Endothelial cell (in vitro differentiated cells): ENCODE measurements at regions not wholly inside any gene's neighbourhood (a gene's known extent, or its start where the extent isn't known, plus 50 kb on each side); places are given as distances from the start of the nearest gene placed in this dataset.
A peak's percentile ranks its signal among the peaks of the same experiment; 100 is the strongest.

Source experiments
- DNase-seq: peaks from one replicate; pipeline ENCODE4 v3.0.0; 2021; ENCODE audit warnings: low spot score
- H3K27ac Mint-ChIP-seq: one replicate; pipeline ENCODE4 v1.8.0; 2021; ENCODE audit warnings: mixed read lengths, inconsistent platforms; ENCODE audit not compliant: unreplicated experiment
- H3K27me3 Mint-ChIP-seq: one replicate; pipeline ENCODE4 v1.8.0; 2021; ENCODE audit warnings: mild to moderate bottlenecking, moderate library complexity, mixed read lengths, inconsistent platforms; ENCODE audit not compliant: unreplicated experiment
- H3K36me3 Mint-ChIP-seq: one replicate; pipeline ENCODE4 v1.8.0; 2021; ENCODE audit warnings: mild to moderate bottlenecking, low read depth, mixed read lengths, inconsistent platforms; ENCODE audit not compliant: unreplicated experiment
- H3K4me1 Mint-ChIP-seq: one replicate; pipeline ENCODE4 v1.8.0; 2021; ENCODE audit warnings: mild to moderate bottlenecking, mixed read lengths, inconsistent platforms; ENCODE audit not compliant: unreplicated experiment
- H3K4me3 Mint-ChIP-seq: one replicate; pipeline ENCODE4 v1.8.0; 2021; ENCODE audit warnings: mild to moderate bottlenecking, mixed read lengths, inconsistent platforms; ENCODE audit not compliant: unreplicated experiment
- H3K9me3 Mint-ChIP-seq: one replicate; pipeline ENCODE4 v1.8.0; 2021; ENCODE audit warnings: mixed read lengths, inconsistent platforms; ENCODE audit not compliant: unreplicated experiment
- TF ChIP-seq, protein P1 (sequence below): fragments of 200-600 bp; sonication (generic); IDR thresholded peaks from one replicate; pipeline ENCODE4 v1.5.0; 2021; ENCODE audit warnings: antibody characterized with exemption; ENCODE audit not compliant: unreplicated experiment

DNA sequence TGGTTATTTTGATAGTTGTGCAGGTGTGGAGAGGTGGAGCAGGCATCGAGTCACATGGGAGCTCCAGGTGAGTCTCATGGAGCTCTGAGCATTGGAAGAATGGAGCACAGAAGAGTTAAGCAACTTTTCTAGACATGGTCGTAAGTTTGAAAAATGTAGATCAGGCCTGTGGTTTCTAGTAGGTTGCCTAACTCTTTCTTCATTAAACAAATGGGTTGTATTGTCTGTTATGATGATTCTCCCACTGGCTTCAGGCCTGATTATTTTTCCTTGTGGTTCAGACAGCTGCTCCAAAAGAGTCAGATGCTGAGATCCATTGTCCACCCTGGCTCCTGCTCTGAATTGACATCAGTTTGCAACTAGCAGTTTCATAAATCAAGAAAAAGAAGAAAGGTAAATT, 80.3 kb upstream of the RPS23 start:
- H3K27ac Mint-ChIP-seq: no peak overlapping the region
- H3K9me3 Mint-ChIP-seq: no peaks in the 10 kb centered on the region
- peaks cover 1% of the 10 kb centered on the region for H3K27me3 Mint-ChIP-seq
- DNase-seq: no peak
- H3K4me3 Mint-ChIP-seq: no peak overlapping the region
- H3K36me3 Mint-ChIP-seq: no peaks in the 10 kb centered on the region
- TF ChIP-seq, protein P1, sequence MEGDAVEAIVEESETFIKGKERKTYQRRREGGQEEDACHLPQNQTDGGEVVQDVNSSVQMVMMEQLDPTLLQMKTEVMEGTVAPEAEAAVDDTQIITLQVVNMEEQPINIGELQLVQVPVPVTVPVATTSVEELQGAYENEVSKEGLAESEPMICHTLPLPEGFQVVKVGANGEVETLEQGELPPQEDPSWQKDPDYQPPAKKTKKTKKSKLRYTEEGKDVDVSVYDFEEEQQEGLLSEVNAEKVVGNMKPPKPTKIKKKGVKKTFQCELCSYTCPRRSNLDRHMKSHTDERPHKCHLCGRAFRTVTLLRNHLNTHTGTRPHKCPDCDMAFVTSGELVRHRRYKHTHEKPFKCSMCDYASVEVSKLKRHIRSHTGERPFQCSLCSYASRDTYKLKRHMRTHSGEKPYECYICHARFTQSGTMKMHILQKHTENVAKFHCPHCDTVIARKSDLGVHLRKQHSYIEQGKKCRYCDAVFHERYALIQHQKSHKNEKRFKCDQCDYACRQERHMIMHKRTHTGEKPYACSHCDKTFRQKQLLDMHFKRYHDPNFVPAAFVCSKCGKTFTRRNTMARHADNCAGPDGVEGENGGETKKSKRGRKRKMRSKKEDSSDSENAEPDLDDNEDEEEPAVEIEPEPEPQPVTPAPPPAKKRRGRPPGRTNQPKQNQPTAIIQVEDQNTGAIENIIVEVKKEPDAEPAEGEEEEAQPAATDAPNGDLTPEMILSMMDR: no peak
- peaks cover 22% of the 10 kb centered on the region for H3K4me1 Mint-ChIP-seq

- H3K4me1 Mint-ChIP-seq: peaks cover 31% of the 10 kb centered on the region
- peaks cover 3% of the 10 kb centered on the region for H3K27me3 Mint-ChIP-seq
- TF ChIP-seq, protein P1: no peak
- no peaks in the 10 kb centered on the region for H3K9me3 Mint-ChIP-seq
- no peak overlapping the region for H3K4me3 Mint-ChIP-seq
- H3K36me3 Mint-ChIP-seq: no peaks in the 10 kb centered on the region
- H3K27ac Mint-ChIP-seq: peak overlapping the region; percentile 45
- DNase-seq: peak; percentile 30
These were observed 78.9 kb upstream of the RPS23 start for GRCh38 chr5:82356808-82357671.

GRCh38 chr5:82356021-82356420, 77.9 kb upstream of the RPS23 start:
- peaks cover 3% of the 10 kb centered on the region for H3K27me3 Mint-ChIP-seq
- H3K4me3 Mint-ChIP-seq: no peak overlapping the region
- no peaks in the 10 kb centered on the region for H3K9me3 Mint-ChIP-seq
- H3K27ac Mint-ChIP-seq: no peak overlapping the region
- H3K4me1 Mint-ChIP-seq: peaks cover 31% of the 10 kb centered on the region
- TF ChIP-seq, protein P1: no peak
- no peak for DNase-seq
- no peaks in the 10 kb centered on the region for H3K36me3 Mint-ChIP-seq

GRCh38 chr5:82355496-82355895, 77.3 kb upstream of the RPS23 start:
- DNase-seq: no peak
- H3K27me3 Mint-ChIP-seq: peaks cover 3% of the 10 kb centered on the region
- no peak overlapping the region for H3K27ac Mint-ChIP-seq
- H3K9me3 Mint-ChIP-seq: no peaks in the 10 kb centered on the region
- H3K36me3 Mint-ChIP-seq: no peaks in the 10 kb centered on the region
- TF ChIP-seq, protein P1: no peak
- H3K4me3 Mint-ChIP-seq: no peak overlapping the region
- peaks cover 31% of the 10 kb centered on the region for H3K4me1 Mint-ChIP-seq

DNA sequence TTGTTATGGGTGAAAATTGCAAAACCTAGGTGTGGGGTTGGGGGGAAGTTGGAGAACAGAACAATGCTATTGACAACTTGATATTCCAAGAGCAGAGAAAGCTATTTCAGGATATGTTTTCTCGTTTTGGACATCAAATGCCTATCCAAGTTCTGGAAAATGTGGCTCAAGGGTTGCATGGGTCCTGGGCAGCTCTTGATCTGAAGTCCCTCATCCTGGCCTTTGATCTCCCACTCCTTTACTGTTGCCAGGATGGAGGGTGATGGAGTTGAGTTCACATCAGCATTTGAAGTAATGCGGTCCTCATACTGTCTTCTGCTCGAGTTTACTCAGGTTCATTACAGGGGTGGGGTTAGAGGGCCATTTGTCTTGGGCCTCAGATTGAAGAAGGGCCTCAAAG, 76.9 kb upstream of the RPS23 start:
- no peaks in the 10 kb centered on the region for H3K9me3 Mint-ChIP-seq
- no peak overlapping the region for H3K4me3 Mint-ChIP-seq
- H3K27ac Mint-ChIP-seq: no peak overlapping the region
- TF ChIP-seq, protein P1: no peak
- H3K27me3 Mint-ChIP-seq: peaks cover 3% of the 10 kb centered on the region
- DNase-seq: no peak
- H3K36me3 Mint-ChIP-seq: no peaks in the 10 kb centered on the region
- H3K4me1 Mint-ChIP-seq: peaks cover 31% of the 10 kb centered on the region
